HG02970 (cell line): ENCODE measurements at regions not wholly inside any gene's neighbourhood (a gene's known extent, or its start where the extent isn't known, plus 50 kb on each side); places are given as distances from the start of the nearest gene placed in this dataset.
"Not testable (repeated sequence)": the region's sequence is repeated elsewhere in the genome, so short reads cannot be mapped to it uniquely, and the experiment has no call there.

Experiments used
- ATAC-seq: cut with Tn5 transposase; IDR thresholded peaks from one replicate; pipeline ENCODE4 v1.9.1; 2021; ENCODE audit warnings: mild to moderate bottlenecking, moderate library complexity, moderate number of reproducible peaks; ENCODE audit not compliant: unreplicated experiment, low FRiP score

GRCh38 chr2:111250448-111251030 is 129.8 kb downstream of the BCL2L11 start:
- ATAC-seq = no peak

DNA sequence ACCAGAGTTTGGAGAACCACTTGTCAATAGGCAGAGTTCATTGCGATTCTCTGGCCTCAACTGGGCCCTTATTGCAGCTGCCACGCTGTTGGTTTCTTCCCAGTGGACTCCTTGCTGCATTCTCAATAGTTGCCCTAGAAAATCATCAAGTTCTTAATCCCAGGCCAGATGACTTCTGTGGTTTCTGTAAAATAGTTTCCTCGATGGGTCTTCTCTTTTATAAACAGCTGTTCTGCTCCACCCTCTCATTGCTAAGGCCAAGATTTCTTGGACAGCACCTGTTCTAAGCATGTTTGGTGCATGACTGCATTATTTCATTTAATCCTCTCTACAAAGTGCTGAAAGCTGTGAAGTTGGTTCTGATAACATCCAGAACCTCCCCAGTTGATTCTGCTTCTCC is 131.0 kb downstream of the BCL2L11 start:
- ATAC-seq = no peak

GRCh38 chr2:111252436-111252835 is 131.7 kb downstream of the BCL2L11 start:
- ATAC-seq = no peak

- not testable (repeated sequence) for ATAC-seq
Observed at GRCh38 chr2:111254916-111255315, 134.2 kb downstream of the BCL2L11 start.

DNA sequence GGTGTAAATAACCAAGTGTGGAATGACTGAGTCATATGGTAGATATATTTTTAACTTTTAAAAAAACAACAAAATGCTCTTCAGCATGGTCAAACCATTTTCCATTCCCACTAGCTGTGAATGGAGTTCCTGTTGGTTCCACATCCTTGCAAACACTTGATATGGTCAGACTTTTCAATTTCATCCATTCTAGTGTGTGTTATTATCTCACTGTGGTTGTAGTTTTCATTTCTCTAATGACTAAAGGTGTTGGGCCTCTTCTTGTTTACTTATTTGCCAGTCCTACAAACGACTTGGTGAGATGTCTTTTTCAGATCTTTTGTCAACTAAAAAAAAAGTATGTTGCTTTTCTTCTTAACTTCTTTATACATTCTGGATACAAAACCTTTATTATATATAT is 135.9 kb downstream of the BCL2L11 start:
- ATAC-seq = not testable (repeated sequence)

DNA sequence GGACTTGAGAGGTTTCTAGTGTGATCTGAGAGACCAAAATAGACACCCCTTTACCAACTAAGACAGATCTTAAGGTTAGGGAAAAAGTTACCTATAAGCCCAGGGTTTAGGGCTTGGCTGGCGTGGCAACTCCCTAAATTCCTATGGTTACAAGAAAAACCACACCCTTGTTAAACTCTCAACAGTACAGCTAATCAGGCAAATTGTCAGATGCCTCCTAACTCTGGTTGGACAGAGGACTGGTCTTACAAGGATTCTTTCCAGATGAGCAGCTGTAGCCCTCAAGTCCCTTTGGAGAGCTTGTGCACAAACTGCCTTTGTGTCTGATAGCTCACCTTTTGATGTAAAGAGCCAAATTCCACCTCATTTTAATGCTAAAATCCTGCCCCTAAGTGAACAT is 136.9 kb downstream of the BCL2L11 start:
- ATAC-seq = not testable (repeated sequence)

GRCh38 chr2:111258318-111258717 is 137.6 kb downstream of the BCL2L11 start:
- not testable (repeated sequence) for ATAC-seq

- ATAC-seq = not testable (repeated sequence)
Observed at GRCh38 chr2:111262627-111263379, 142.1 kb downstream of the BCL2L11 start.

DNA sequence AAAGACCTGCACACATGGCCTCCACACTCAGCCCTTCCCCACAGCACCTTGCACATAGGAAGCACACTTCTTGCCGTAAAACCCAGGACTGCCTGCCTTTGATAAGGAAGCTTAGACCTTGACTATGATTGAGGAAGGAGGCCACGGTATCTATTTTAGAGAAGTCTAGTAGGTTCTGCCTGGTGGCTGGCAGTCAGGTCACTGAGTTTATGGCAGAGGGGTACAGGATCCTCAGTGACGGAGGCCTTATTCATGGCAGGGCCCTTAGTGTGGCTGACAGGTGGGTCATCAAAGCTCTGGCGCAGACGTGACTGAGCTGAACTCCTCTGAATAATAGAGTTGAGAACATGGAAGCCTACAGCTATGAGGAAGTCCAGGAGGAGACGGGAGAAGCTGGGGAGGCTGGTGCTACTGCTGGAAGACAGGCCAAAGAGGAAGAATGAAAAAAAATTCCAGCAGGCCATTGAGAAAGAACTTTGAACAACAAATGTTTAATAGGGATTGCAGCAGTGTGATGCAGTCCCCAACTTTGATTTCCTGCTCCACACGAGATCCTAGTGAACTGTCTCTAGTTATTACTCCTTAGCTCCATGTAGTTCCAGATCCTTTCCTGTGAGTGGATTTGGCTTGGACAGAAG is 142.8 kb downstream of the BCL2L11 start:
- not testable (repeated sequence) for ATAC-seq

GRCh38 chr2:111264956-111265355 is 144.2 kb downstream of the BCL2L11 start:
- not testable (repeated sequence) for ATAC-seq

DNA sequence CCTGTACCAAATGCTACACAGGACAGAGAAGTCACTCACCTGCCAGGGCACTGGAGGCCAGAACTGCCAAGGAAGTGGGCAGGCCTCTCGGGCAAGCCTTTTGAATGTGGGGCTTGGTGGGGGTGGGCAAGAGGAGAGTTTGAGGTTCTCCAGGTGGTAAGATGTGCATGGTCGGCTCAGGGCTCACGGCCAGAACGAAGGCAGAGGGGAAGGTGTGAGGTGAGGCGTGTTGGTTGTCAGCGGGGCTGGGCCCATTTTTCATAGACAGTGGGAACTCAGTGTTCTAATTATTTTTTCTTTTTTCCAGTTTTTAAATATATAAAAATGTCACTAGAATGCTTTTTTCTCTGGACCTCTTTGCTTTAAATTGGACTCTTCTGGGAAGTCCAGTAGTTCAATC is 145.8 kb downstream of the BCL2L11 start:
- ATAC-seq = not testable (repeated sequence)

- not testable (repeated sequence) for ATAC-seq
Observed at GRCh38 chr2:111267038-111267437, 146.3 kb downstream of the BCL2L11 start.

DNA sequence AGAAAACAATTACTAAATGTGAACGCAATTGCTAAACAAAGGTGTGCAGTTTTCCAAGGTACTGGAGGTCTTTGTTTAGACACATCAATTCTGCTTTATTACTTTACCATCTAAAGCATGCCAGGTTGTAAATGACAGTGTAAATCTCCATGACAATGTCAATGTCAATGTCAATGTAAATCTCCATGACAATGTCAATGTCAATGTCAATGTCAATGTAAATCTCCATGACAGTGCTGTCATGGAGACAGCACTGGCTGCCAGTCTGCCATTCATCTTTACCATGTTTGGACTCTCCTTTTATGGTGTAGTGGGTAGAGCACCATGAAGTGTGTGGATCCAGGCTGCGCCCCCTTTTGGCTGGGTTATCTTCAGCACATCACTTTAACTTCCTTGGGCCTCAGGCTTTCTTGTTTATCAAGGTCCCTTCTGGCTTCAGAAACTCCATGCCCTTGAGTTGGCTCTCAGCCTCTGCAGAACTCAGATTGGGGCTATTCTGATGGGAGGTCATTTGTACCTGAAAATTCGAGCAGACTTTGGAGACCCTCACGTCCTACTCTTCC is 149.1 kb downstream of the BCL2L11 start:
- ATAC-seq = not testable (repeated sequence)

- not testable (repeated sequence) for ATAC-seq
Observed at GRCh38 chr2:111270569-111270968, 149.9 kb downstream of the BCL2L11 start.

GRCh38 chr2:111271647-111272304 is 151.1 kb downstream of the BCL2L11 start:
- ATAC-seq = not testable (repeated sequence)

GRCh38 chr2:111273007-111273406 is 152.3 kb downstream of the BCL2L11 start:
- ATAC-seq = not testable (repeated sequence)

DNA sequence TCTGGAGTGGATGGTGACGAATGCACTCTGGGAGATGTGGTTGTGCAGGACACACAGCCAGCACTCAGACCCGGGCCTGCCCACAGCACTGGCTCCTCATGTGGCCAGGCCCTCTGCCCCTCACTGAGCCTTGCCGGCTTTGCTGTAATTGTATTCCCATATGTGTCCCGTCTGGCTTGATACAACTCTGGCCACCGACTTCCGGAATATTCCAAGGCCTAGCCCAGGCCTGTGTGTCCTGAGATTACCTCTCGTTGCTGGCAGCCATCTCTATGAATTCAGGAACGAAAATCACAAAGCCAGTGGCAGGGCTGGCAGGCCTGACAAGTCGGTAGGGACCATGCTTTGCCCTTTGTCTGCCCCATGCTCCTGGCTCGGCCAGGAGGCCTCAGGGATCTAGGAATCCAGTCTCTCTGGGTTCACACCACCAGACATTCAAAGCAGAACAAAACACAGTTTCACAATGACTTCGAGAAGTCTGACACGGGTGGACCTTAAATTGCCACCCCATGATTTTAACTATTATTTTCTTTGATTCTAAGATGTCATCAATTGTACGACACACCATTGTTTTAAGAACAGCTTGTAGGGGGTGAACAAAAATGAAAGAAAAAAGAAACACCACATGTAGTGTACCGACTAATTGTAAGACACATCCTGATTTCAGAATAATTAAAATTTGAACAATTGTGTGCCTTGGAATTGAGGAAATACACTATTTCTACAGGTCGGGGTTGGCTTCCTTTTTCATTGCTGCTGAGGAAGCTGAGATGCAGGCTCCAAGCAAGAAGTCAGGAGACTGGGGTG is 154.5 kb downstream of the BCL2L11 start:
- ATAC-seq = not testable (repeated sequence)

GRCh38 chr2:111275854-111276171 is 155.1 kb downstream of the BCL2L11 start:
- ATAC-seq = not testable (repeated sequence)

GRCh38 chr2:111278133-111278532 is 157.4 kb downstream of the BCL2L11 start:
- not testable (repeated sequence) for ATAC-seq

DNA sequence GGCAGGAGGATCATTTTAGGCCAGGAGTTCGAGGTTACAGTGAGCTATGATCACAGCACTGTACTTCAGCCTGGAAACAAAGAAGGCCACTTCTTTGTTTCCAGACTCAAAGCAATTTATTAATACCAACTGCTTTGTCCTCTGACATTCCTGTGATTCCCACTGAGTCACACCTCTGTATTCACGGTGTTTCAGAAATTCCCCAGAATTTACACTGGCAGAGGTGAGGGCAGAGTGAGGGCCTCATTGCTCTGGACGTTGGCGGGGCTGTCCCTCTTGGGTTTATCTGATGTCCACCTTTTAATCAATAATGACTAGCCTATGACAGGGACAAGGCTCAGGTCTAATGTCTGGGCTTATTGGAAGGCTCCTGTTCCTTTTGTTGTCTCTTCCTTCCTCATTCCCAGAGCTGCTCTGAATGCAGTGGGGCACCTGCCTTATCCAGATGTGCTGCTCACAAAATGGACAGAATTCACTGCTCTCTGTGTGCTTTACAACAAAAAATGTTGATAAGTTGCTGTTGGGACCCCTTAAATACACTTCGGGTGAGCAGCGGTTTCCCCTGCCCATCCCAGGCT is 160.1 kb downstream of the BCL2L11 start:
- not testable (repeated sequence) for ATAC-seq
